A673 (cell line): ENCODE measurements at regions not wholly inside any gene's neighbourhood (a gene's known extent, or its start where the extent isn't known, plus 50 kb on each side); places are given as distances from the start of the nearest gene placed in this dataset.

Source experiments
- EZH2 ChIP-seq: fragments of 200-600 bp; sonication (generic); IDR thresholded peaks from 2 replicates; pipeline ENCODE4 v1.6.1; 2017; ENCODE audit warnings: borderline replicate concordance, low read depth, mild to moderate bottlenecking, mixed read lengths, antibody characterized with exemption, low read length; ENCODE audit not compliant: poor library complexity, severe bottlenecking
- TF ChIP-seq, protein P1 (sequence below): fragments of 300-800, 200-600 bp; sonication (generic); conservative IDR thresholded peaks from 2 replicates; pipeline ENCODE4 v1.5.1; 2017; ENCODE audit warnings: low read depth, mild to moderate bottlenecking, antibody characterized with exemption, low read length, moderate library complexity, mixed read lengths

GRCh38 chr12:97713270-97713669 is 250.7 kb downstream of the RMST start:
- TF ChIP-seq, protein P1, sequence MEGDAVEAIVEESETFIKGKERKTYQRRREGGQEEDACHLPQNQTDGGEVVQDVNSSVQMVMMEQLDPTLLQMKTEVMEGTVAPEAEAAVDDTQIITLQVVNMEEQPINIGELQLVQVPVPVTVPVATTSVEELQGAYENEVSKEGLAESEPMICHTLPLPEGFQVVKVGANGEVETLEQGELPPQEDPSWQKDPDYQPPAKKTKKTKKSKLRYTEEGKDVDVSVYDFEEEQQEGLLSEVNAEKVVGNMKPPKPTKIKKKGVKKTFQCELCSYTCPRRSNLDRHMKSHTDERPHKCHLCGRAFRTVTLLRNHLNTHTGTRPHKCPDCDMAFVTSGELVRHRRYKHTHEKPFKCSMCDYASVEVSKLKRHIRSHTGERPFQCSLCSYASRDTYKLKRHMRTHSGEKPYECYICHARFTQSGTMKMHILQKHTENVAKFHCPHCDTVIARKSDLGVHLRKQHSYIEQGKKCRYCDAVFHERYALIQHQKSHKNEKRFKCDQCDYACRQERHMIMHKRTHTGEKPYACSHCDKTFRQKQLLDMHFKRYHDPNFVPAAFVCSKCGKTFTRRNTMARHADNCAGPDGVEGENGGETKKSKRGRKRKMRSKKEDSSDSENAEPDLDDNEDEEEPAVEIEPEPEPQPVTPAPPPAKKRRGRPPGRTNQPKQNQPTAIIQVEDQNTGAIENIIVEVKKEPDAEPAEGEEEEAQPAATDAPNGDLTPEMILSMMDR, result no peak
- TF ChIP-seq EZH2, result no peak
